Liver (tissue), 7 donors: ENCODE measurements at regions not wholly inside any gene's neighbourhood (a gene's known extent, or its start where the extent isn't known, plus 50 kb on each side); places are given as distances from the start of the nearest gene placed in this dataset.

Source experiments
- DNase-seq: peaks from one replicate; pipeline ENCODE4 v3.0.0-alpha.2; 2017; ENCODE audit warnings: low spot score
- H3K27ac ChIP-seq, 2 donors: one replicate each; pipeline ENCODE4 v1.7.0; 2013; ENCODE audit warnings: inconsistent platforms in 2 of 2, low read length in 2 of 2, control low read depth in 1 of 2, low read depth in 1 of 2, mild to moderate bottlenecking in 1 of 2
- H3K27me3 ChIP-seq, 4 donors: one replicate each; pipeline versions ENCODE4 v1.6.1 to v1.7.0; 2013; ENCODE audit warnings: low read length in 3 of 4, inconsistent platforms in 1 of 4, mild to moderate bottlenecking in 1 of 4, moderate library complexity in 1 of 4; ENCODE audit not compliant: control insufficient read depth in 4 of 4, insufficient read depth in 4 of 4
- H3K36me3 ChIP-seq, 4 donors: one replicate each; pipeline versions ENCODE4 v1.6.1 to v1.7.0; 2013; ENCODE audit warnings: low read length in 3 of 4, mild to moderate bottlenecking in 3 of 4, low read depth in 1 of 4, moderate library complexity in 1 of 4; ENCODE audit not compliant: control insufficient read depth in 4 of 4, insufficient read depth in 3 of 4
- H3K4me1 ChIP-seq, 4 donors: one replicate each; pipeline versions ENCODE4 v1.6.1 to v1.7.0; 2013; ENCODE audit warnings: low read length in 3 of 4, mild to moderate bottlenecking in 3 of 4, moderate library complexity in 1 of 4; ENCODE audit not compliant: control insufficient read depth in 4 of 4, insufficient read depth in 4 of 4
- H3K4me3 ChIP-seq, 3 donors: one replicate each; pipeline versions ENCODE4 v1.6.1 to v1.7.0; 2013; ENCODE audit warnings: low read length in 3 of 3, control low read depth in 1 of 3, low read depth in 1 of 3, mild to moderate bottlenecking in 1 of 3
- H3K9ac ChIP-seq, 2 donors: one replicate each; pipeline ENCODE4 v1.7.0; 2013; ENCODE audit warnings: low read length in 2 of 2, mild to moderate bottlenecking in 2 of 2, moderate library complexity in 2 of 2, control low read depth in 1 of 2, low read depth in 1 of 2
- H3K9me3 ChIP-seq, 4 donors: one replicate each; pipeline versions ENCODE4 v1.6.1 to v1.7.0; 2013; ENCODE audit warnings: low read length in 3 of 4; ENCODE audit not compliant: control insufficient read depth in 4 of 4
- EGR1 ChIP-seq, 2 donors: IDR thresholded peaks; 2 replicates each; pipeline ENCODE4 v1.6.1; 2016 to 2018; ENCODE audit warnings: antibody characterized with exemption in 2 of 2, low read depth in 2 of 2
- FOXA1 ChIP-seq: IDR thresholded peaks from 2 replicates; pipeline ENCODE4 v1.6.1; 2016; ENCODE audit warnings: antibody characterized with exemption
- FOXA2 ChIP-seq: IDR thresholded peaks from 2 replicates; pipeline ENCODE4 v1.6.1; 2016; ENCODE audit warnings: antibody characterized with exemption
- GABPA ChIP-seq, 2 donors: IDR thresholded peaks in 1 of 2; conservative IDR thresholded peaks in 1 of 2; 2 replicates each; pipeline ENCODE4 v1.6.1; 2016; ENCODE audit warnings: antibody characterized with exemption in 2 of 2, mild to moderate bottlenecking in 1 of 2, moderate library complexity in 1 of 2
- HNF4A ChIP-seq, 2 donors: conservative IDR thresholded peaks; 2 replicates each; pipeline ENCODE4 v1.6.1; 2016; ENCODE audit warnings: antibody characterized with exemption in 2 of 2, mild to moderate bottlenecking in 2 of 2
- HNF4G ChIP-seq: IDR thresholded peaks from 2 replicates; pipeline ENCODE4 v1.6.1; 2016; ENCODE audit warnings: antibody characterized with exemption
- JUND ChIP-seq, 2 donors: IDR thresholded peaks; 2 replicates each; pipeline ENCODE4 v1.6.1; 2016; ENCODE audit warnings: antibody characterized with exemption in 2 of 2
- NR2F2 ChIP-seq: IDR thresholded peaks from 2 replicates; pipeline ENCODE4 v1.6.1; 2016; ENCODE audit warnings: antibody characterized with exemption
- RAD21 ChIP-seq, 2 donors: IDR thresholded peaks; 2 replicates each; pipeline ENCODE4 v1.6.1; 2016; ENCODE audit warnings: antibody characterized with exemption in 2 of 2, mild to moderate bottlenecking in 2 of 2
- RXRA ChIP-seq, 2 donors: IDR thresholded peaks; 2 replicates each; pipeline ENCODE4 v1.6.1; 2017 to 2018; ENCODE audit warnings: antibody characterized with exemption in 2 of 2, mild to moderate bottlenecking in 1 of 2
- SP1 ChIP-seq: IDR thresholded peaks from 2 replicates; pipeline ENCODE4 v1.6.1; 2018; ENCODE audit warnings: antibody characterized with exemption, mild to moderate bottlenecking
- TAF1 ChIP-seq: conservative IDR thresholded peaks from 2 replicates; pipeline ENCODE4 v1.6.1; 2016; ENCODE audit warnings: antibody characterized with exemption, mild to moderate bottlenecking
- YY1 ChIP-seq: IDR thresholded peaks from 2 replicates; pipeline ENCODE4 v1.6.1; 2016; ENCODE audit warnings: antibody characterized with exemption, mild to moderate bottlenecking
- WGBS: extraction: QIAGEN DNeasy Blood & Tissue Kit; methylation state at CpG from one replicate; pipeline ENCODE4 v1.1.7; 2013; 5-methylcytosine and 5-hydroxymethylcytosine counted together
- TF ChIP-seq, protein P1 (sequence below): IDR thresholded peaks from 2 replicates; pipeline ENCODE4 v1.6.1; 2016; ENCODE audit warnings: antibody characterized with exemption, mild to moderate bottlenecking
- TF ChIP-seq, protein P2 (sequence below): IDR thresholded peaks from 2 replicates; pipeline ENCODE4 v1.6.1; 2016; ENCODE audit warnings: antibody characterized with exemption
- TF ChIP-seq, protein P3 (sequence below): IDR thresholded peaks from 2 replicates; pipeline ENCODE4 v1.6.1; 2016; ENCODE audit warnings: antibody characterized with exemption
- donor health status: healthy.
- donor health status: healthy.
- donor health status: healthy.
- donor health status: healthy.

DNA sequence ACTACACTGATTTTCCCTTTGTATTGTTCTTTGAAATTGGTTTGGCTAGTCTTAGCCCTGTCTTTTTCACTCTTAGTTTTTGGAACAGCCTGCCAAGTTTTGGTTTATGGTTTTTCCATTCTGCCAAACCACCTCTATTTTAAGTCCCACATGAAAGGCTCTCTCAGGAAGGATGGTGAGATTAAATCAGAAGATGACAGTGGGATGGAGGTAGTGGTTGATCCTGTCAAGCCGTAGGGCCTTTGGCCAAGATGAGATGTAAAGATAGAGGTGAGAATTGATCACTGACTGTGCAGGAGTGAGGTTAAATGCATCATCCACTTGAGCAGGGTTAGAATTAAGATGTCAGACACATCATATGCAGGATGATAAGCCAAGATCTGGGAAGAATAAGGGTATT lies 948.5 kb downstream of the SLC4A3 start:
- Histone ChIP-seq H3K27me3 (no peaks in the 10 kb centered on the region), H3K27ac (no peak overlapping the region), H3K4me3 (no peak overlapping the region), H3K4me1 (no peaks in the 10 kb centered on the region), H3K9me3 (no peaks in the 10 kb centered on the region), H3K9ac (no peak overlapping the region), H3K36me3 (no peaks in the 10 kb centered on the region)
- 65% methylated on average over 1 of the region's 1 CpG for WGBS
- no peak for DNase-seq
- TF ChIP-seq RAD21 (IDR thresholded peaks at IDR 0.05) (no peak), YY1 (no peak), FOXA1 (no peak), TAF1 (no peak), JUND (IDR thresholded peaks at IDR 0.05) (no peak), GABPA (IDR thresholded peaks at IDR 0.05 in 1 of 2, conservative IDR thresholded peaks at IDR 0.05 in 1 of 2) (no peak), SP1 (no peak), FOXA2 (no peak), HNF4A (conservative IDR thresholded peaks at IDR 0.05) (no peak), NR2F2 (no peak), EGR1 (IDR thresholded peaks at IDR 0.05; ENCODE audit: low read depth in 2 of 2) (no peak), HNF4G (no peak), RXRA (IDR thresholded peaks at IDR 0.05) (no peak)
- TF ChIP-seq, protein P1, sequence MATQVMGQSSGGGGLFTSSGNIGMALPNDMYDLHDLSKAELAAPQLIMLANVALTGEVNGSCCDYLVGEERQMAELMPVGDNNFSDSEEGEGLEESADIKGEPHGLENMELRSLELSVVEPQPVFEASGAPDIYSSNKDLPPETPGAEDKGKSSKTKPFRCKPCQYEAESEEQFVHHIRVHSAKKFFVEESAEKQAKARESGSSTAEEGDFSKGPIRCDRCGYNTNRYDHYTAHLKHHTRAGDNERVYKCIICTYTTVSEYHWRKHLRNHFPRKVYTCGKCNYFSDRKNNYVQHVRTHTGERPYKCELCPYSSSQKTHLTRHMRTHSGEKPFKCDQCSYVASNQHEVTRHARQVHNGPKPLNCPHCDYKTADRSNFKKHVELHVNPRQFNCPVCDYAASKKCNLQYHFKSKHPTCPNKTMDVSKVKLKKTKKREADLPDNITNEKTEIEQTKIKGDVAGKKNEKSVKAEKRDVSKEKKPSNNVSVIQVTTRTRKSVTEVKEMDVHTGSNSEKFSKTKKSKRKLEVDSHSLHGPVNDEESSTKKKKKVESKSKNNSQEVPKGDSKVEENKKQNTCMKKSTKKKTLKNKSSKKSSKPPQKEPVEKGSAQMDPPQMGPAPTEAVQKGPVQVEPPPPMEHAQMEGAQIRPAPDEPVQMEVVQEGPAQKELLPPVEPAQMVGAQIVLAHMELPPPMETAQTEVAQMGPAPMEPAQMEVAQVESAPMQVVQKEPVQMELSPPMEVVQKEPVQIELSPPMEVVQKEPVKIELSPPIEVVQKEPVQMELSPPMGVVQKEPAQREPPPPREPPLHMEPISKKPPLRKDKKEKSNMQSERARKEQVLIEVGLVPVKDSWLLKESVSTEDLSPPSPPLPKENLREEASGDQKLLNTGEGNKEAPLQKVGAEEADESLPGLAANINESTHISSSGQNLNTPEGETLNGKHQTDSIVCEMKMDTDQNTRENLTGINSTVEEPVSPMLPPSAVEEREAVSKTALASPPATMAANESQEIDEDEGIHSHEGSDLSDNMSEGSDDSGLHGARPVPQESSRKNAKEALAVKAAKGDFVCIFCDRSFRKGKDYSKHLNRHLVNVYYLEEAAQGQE, result no peak
- TF ChIP-seq, protein P2, sequence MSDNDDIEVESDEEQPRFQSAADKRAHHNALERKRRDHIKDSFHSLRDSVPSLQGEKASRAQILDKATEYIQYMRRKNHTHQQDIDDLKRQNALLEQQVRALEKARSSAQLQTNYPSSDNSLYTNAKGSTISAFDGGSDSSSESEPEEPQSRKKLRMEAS, result no peak

DNA sequence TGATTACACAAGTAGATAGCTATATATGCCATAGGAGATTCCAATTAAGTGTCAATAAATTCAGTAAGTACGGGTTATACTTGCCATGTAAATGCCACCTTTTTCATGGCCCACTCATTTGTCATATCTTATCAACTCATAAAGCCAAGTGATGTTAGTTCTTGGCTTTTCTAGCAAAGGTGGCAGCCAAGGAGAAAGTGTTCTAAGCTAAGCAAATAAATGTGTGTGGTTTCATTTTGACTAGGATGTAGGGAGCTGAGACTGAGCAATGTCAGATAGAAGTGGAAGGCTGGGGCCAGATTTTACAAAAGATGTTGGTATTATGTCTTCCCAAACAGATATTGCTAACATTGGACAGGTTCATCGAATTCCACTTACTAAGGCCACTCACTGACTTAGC lies 952.0 kb downstream of the SLC4A3 start:
- Histone ChIP-seq H3K4me1 (no peaks in the 10 kb centered on the region), H3K36me3 (no peaks in the 10 kb centered on the region), H3K27ac (no peak overlapping the region), H3K9ac (no peak overlapping the region), H3K9me3 (no peaks in the 10 kb centered on the region), H3K4me3 (no peak overlapping the region), H3K27me3 (no peaks in the 10 kb centered on the region)
- 57% methylated on average over 2 of the region's 2 CpGs for WGBS
- TF ChIP-seq, protein P2, result no peak
- TF ChIP-seq JUND (IDR thresholded peaks at IDR 0.05) (no peak), HNF4G (no peak)
- no peak for DNase-seq

DNA sequence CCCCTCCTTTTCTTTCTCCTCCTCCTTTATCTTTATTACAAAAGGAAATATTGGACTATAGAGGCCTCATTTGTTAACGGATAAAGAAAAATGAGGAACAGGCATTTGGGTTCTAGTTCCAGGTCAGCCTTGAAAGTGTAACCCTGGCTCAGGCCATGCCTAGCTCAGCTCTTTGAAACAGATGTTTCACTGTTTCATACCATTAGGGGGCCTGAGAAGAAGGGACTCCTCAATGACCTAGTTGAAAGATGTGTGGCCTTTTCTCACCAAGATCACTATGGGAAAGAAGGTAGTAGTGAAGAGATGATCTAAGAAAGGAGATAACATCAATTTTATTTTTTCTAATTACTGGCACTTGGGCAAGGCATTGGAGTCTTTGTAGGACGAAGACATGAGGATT lies 952.7 kb downstream of the SLC4A3 start:
- H3K9me3 ChIP-seq, result no peaks in the 10 kb centered on the region
- no peak overlapping the region for H3K27ac ChIP-seq
- H3K36me3 ChIP-seq, result no peaks in the 10 kb centered on the region
- no peak for TF ChIP-seq HNF4A (conservative IDR thresholded peaks at IDR 0.05)
- TF ChIP-seq, protein P3, sequence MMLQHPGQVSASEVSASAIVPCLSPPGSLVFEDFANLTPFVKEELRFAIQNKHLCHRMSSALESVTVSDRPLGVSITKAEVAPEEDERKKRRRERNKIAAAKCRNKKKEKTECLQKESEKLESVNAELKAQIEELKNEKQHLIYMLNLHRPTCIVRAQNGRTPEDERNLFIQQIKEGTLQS, result no peak
- DNase-seq, result no peak
- H3K27me3 ChIP-seq, result no peaks in the 10 kb centered on the region
- 63% methylated on average over 2 of the region's 2 CpGs for WGBS
- H3K9ac ChIP-seq, result no peak overlapping the region
- no peaks in the 10 kb centered on the region for H3K4me1 ChIP-seq
- H3K4me3 ChIP-seq, result no peak overlapping the region
